Stomach (tissue), 8 donors: ENCODE measurements at regions not wholly inside any gene's neighbourhood (a gene's known extent, or its start where the extent isn't known, plus 50 kb on each side); places are given as distances from the start of the nearest gene placed in this dataset.

Experiments
- DNase-seq, 2 donors: peaks; one replicate each; pipeline versions ENCODE4 v3.0.0 to v3.0.0-alpha.2; 2013 to 2019
- H3K27ac ChIP-seq, 5 donors: fragments of 200-600 bp in 4 of 5; sonication (generic) in 4 of 5; one replicate each; pipeline ENCODE4 v1.5.1; 2013 to 2019; ENCODE audit warnings: mild to moderate bottlenecking in 1 of 5, moderate library complexity in 1 of 5
- H3K27me3 ChIP-seq, 3 donors: fragments of 200-600 bp; sonication (generic); one replicate each; pipeline ENCODE4 v1.5.1; 2017 to 2019; ENCODE audit warnings: mixed run types in 1 of 3
- H3K36me3 ChIP-seq, 4 donors: fragments of 200-600 bp; sonication (generic); 1 replicate in 3 of 4; 2 replicates in 1 of 4; pipeline ENCODE4 v1.5.1; 2016 to 2019
- H3K4me1 ChIP-seq, 4 donors: fragments of 200-600 bp; sonication (generic); one replicate each; pipeline ENCODE4 v1.5.1; 2016 to 2019
- H3K4me3 ChIP-seq, 4 donors: fragments of 200-600 bp; sonication (generic) in 3 of 4; one replicate each; pipeline ENCODE4 v1.5.1; 2016 to 2019; ENCODE audit warnings: mild to moderate bottlenecking in 1 of 4
- H3K9me3 ChIP-seq, 4 donors: fragments of 200-600 bp; sonication (generic); one replicate each; pipeline ENCODE4 v1.5.1; 2016 to 2019
- EP300 ChIP-seq: sonication (generic); formaldehyde crosslinking; IDR thresholded peaks from one replicate; pipeline ENCODE4 v1.6.1; 2017; ENCODE audit warnings: antibody characterized with exemption
- POLR2A ChIP-seq, 4 donors: fragments of 450-650 bp; IDR thresholded peaks; one replicate each; pipeline ENCODE4 v1.6.1; 2016; ENCODE audit warnings: antibody characterized with exemption in 4 of 4, control low read depth in 2 of 4, mild to moderate bottlenecking in 1 of 4, moderate library complexity in 1 of 4
- POLR2AphosphoS5 ChIP-seq, 3 donors: sonication (generic); formaldehyde crosslinking; IDR thresholded peaks; one replicate each; pipeline ENCODE4 v1.6.1; 2016; ENCODE audit warnings: antibody characterized with exemption in 3 of 3
- WGBS, 5 donors: extraction: QIAGEN DNeasy Blood & Tissue Kit in 3 of 5; methylation state at CpG; one replicate each; pipeline versions ENCODE4 v1.1.5 to v1.1.7; 2013 to 2018; 5-methylcytosine and 5-hydroxymethylcytosine counted together
- intact Hi-C: fragments of 100-400 bp; cut with DNase I; formaldehyde crosslinking; loops from one replicate; pipeline ENCODE4 v1.15.1; 2023; ENCODE audit warnings: low total_unique reads
- TF ChIP-seq, protein P1 (sequence below), 7 experiments: fragments of 450-650 bp in 4 of 7; fragments of 200-600 bp in 3 of 7; sonication (generic) in 3 of 7; IDR thresholded peaks; one replicate each; pipeline ENCODE4 v1.5.1; 2016 to 2019; ENCODE audit warnings: antibody characterized with exemption in 7 of 7, control low read depth in 2 of 7, mild to moderate bottlenecking in 1 of 7
- donor health status: healthy with polysubstance abuse.
- donor health status: Bipolar disorder and iron deficiency.
- donor health status: healthy.

GRCh38 chr13:34214686-34215085 is 396.7 kb downstream of the RFC3 start:
- H3K27me3 ChIP-seq: no peaks in the 10 kb centered on the region
- H3K27ac ChIP-seq: no peak overlapping the region
- intact Hi-C loops: no loop called here
- no peaks in the 10 kb centered on the region for H3K36me3 ChIP-seq
- no peaks in the 10 kb centered on the region for H3K4me1 ChIP-seq
- H3K4me3 ChIP-seq: no peak overlapping the region
- TF ChIP-seq POLR2AphosphoS5 (IDR thresholded peaks at IDR 0.05): no peak
- WGBS, 5 donors: 91 to 96% (median 92%) methylated on average over 2 of the region's 2 CpGs
- no peak for DNase-seq
- H3K9me3 ChIP-seq: no peaks in the 10 kb centered on the region

- 91 to 95% (median 93%) methylated on average over 4 of the region's 4 CpGs for WGBS, 5 donors
- TF ChIP-seq EP300 (no peak), POLR2AphosphoS5 (IDR thresholded peaks at IDR 0.05) (no peak)
- TF ChIP-seq, protein P1, sequence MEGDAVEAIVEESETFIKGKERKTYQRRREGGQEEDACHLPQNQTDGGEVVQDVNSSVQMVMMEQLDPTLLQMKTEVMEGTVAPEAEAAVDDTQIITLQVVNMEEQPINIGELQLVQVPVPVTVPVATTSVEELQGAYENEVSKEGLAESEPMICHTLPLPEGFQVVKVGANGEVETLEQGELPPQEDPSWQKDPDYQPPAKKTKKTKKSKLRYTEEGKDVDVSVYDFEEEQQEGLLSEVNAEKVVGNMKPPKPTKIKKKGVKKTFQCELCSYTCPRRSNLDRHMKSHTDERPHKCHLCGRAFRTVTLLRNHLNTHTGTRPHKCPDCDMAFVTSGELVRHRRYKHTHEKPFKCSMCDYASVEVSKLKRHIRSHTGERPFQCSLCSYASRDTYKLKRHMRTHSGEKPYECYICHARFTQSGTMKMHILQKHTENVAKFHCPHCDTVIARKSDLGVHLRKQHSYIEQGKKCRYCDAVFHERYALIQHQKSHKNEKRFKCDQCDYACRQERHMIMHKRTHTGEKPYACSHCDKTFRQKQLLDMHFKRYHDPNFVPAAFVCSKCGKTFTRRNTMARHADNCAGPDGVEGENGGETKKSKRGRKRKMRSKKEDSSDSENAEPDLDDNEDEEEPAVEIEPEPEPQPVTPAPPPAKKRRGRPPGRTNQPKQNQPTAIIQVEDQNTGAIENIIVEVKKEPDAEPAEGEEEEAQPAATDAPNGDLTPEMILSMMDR (IDR thresholded peaks at IDR 0.05): no peak
These were observed 398.3 kb downstream of the RFC3 start for GRCh38 chr13:34216256-34216655.

DNA sequence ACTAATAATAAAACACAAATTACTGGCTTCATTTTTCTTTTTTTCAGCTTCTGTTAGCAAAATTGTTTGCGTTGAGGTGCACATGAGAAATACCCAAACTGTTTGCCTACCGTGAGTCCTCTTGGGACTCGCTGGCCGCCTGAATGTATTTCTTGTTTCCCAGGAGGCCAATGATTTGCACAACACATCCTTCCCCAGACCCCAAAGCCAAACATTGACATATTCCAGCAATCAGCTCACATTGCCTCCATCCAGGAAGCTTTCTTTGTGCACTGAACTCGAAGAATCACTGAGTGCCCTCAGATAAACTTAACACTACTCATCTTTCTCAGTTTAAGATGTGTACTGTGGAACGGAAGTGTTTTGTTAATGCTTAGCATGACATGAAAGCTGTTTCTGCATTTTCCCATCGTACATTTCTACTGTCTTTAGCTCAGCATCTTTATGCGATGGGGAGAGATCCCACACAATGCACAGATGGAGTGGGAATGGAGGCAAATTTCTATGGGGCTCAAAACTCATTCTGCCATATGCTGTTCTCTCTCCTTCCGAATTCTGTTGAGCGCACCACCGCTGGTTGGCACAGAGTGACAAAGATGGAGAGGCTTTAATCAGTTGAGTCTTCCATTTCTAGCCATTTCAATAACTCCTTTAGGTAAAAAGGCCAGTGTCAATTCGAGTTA is 399.5 kb downstream of the RFC3 start:
- H3K27me3 ChIP-seq: no peaks in the 10 kb centered on the region
- no peak overlapping the region for H3K27ac ChIP-seq
- no peak overlapping the region for H3K4me3 ChIP-seq
- 78 to 87% (median 84%) methylated on average over 12 of the region's 12 CpGs for WGBS, 5 donors
- H3K4me1 ChIP-seq: no peaks in the 10 kb centered on the region
- no peaks in the 10 kb centered on the region for H3K9me3 ChIP-seq
- no peaks in the 10 kb centered on the region for H3K36me3 ChIP-seq
- DNase-seq: no peak
- TF ChIP-seq, protein P1 (IDR thresholded peaks at IDR 0.05): no peak
- TF ChIP-seq POLR2A (IDR thresholded peaks at IDR 0.05) (no peak), EP300 (no peak), POLR2AphosphoS5 (IDR thresholded peaks at IDR 0.05) (no peak)
- intact Hi-C loops: no loop called here

More at GRCh38 chr13:34216256-34216655, 398.3 kb downstream of the RFC3 start:
- Histone ChIP-seq H3K36me3 (no peaks in the 10 kb centered on the region), H3K4me1 (no peaks in the 10 kb centered on the region), H3K27me3 (no peaks in the 10 kb centered on the region), H3K9me3 (no peaks in the 10 kb centered on the region), H3K27ac (no peak overlapping the region), H3K4me3 (no peak overlapping the region)
- no peak for DNase-seq
- intact Hi-C loops: no loop called here

DNA sequence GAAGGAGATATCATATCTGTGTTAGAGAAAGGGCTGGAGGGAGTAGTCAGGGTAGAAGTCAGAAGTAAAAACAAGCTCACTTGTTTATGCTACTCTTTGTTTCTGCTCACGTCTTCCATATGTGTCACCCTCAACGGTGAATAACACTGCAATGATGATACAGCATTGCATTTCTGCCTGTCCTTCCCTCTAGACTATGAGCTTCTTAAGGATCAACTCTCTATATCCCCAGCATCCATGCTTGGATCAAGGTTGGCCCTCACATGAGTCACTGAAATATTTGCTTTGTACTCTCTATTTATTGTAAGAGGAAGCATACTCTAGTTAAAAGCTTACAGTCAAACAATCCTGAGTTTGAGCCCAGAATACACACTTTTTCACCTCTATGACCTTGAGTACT is 406.0 kb downstream of the RFC3 start:
- no peak for TF ChIP-seq POLR2A (IDR thresholded peaks at IDR 0.05)
- no peak for TF ChIP-seq POLR2AphosphoS5 (IDR thresholded peaks at IDR 0.05)
- TF ChIP-seq, protein P1 (IDR thresholded peaks at IDR 0.05): no peak
- Histone ChIP-seq H3K9me3 (no peaks in the 10 kb centered on the region), H3K36me3 (no peaks in the 10 kb centered on the region), H3K27ac (no peak overlapping the region), H3K27me3 (no peaks in the 10 kb centered on the region), H3K4me3 (no peak overlapping the region), H3K4me1 (peaks cover 0 to 4% (median 0%) of the 10 kb centered on the region in 4 donors)
- intact Hi-C loops: no loop called here
- 35 to 65% (median 53%) methylated on average over 2 of the region's 2 CpGs for WGBS, 5 donors
- peak in 1 of 2 donors; percentile 34 for DNase-seq

- DNase-seq: peak in 1 of 2 donors; percentile 66
- intact Hi-C loops: no loop called here
- 61 to 70% (median 63%) methylated on average over 10 of the region's 10 CpGs for WGBS, 5 donors
These were observed 406.9 kb downstream of the RFC3 start for GRCh38 chr13:34224877-34225276.

More at GRCh38 chr13:34224877-34225276, 406.9 kb downstream of the RFC3 start:
- no peak for TF ChIP-seq POLR2A (IDR thresholded peaks at IDR 0.05)
- TF ChIP-seq EP300: no peak
- Histone ChIP-seq H3K27me3 (no peaks in the 10 kb centered on the region), H3K27ac (no peak overlapping the region), H3K36me3 (no peaks in the 10 kb centered on the region), H3K4me3 (no peak overlapping the region), H3K4me1 (peaks cover 0 to 4% (median 0%) of the 10 kb centered on the region in 4 donors), H3K9me3 (no peaks in the 10 kb centered on the region)
